ENCODE measurements at regions not wholly inside any gene's neighbourhood (a gene's known extent, or its start where the extent isn't known, plus 50 kb on each side); places are given as distances from the start of the nearest gene placed in this dataset.

DNA sequence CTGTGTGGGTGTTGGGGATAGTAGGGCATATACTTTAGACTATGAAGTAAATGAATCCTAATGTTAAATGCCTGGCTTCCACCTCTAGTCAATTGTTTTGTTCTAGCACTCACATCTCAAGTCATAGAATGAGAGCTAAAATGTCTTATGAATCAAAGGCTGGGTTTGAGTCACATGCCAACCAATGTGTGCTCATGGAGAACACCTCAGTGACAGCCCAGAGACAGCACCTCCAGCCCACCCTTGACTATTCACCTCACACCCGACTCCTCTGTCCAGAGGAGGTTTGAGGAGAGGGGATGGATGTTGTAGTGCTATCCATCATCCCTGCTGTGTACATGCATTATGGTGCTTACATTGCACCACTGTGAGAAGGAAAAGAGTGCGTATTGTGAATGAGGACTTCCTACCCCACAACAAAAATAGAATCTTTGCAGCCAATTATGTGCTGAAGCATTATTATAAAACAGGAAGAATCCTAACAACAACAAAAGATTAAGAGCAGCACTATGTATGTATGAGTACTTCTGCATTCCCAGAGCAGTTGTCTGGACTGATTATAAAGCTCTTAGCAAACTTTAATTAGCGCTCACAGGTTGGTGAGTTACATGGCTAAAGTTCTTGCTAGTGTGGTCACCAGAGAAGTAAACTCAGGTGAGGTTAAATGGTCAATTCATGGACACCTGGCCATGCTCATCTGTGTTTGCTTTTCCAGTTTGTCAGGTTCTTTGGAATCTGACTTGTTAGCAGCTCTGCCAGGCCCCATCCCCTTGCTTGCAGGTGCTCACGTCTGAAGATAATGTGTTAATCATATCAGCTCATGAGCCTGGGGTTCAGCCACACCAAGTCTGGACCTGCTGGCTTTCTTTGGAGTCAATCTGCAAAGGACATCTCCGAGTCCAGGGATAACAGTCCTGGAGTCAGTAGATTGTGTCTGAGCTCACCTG lies 55.3 kb upstream of the NABP1 start:
- H3K9ac ChIP-seq (ENCODE audit: low read length): no peak overlapping the region
- H3K4me1 ChIP-seq (ENCODE audit: control insufficient read depth, insufficient read depth, low read length): no peaks in the 10 kb centered on the region
- no peaks in the 10 kb centered on the region for H3K27me3 ChIP-seq (ENCODE audit: control insufficient read depth, insufficient read depth, low read length)
- no peak overlapping the region for H3K27ac ChIP-seq (ENCODE audit: low read depth, low read length)
- no peak overlapping the region for H3K4me3 ChIP-seq (ENCODE audit: low read length)
- H3K36me3 ChIP-seq (ENCODE audit: control insufficient read depth, insufficient read depth, low read length): no peaks in the 10 kb centered on the region

DNA sequence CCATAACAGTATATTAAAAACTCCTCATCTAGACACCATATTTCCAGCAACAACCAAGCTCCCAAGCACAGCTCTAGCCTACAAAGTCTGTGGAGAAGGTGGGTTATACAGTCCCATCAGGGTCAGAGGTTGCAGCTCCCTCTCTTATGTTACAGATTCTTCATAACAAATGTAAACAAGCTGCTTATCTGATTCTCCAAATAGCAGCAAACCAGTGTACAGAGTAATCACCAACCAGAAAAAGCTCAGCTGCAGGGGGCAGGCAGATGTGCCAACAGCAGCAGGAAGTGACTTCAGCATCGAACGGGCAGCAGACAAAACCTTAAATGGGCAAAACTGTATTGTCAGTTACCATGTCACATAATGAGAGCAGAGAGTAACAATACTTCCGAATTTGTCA lies 52.9 kb upstream of the NABP1 start:
- H3K27ac ChIP-seq (ENCODE audit: low read depth, low read length): no peak overlapping the region
- H3K36me3 ChIP-seq (ENCODE audit: control insufficient read depth, insufficient read depth, low read length): no peaks in the 10 kb centered on the region
- no peak overlapping the region for H3K4me3 ChIP-seq (ENCODE audit: low read length)
- H3K4me1 ChIP-seq (ENCODE audit: control insufficient read depth, insufficient read depth, low read length): no peaks in the 10 kb centered on the region
- no peaks in the 10 kb centered on the region for H3K27me3 ChIP-seq (ENCODE audit: control insufficient read depth, insufficient read depth, low read length)
- H3K9ac ChIP-seq (ENCODE audit: low read length): no peak overlapping the region

DNA sequence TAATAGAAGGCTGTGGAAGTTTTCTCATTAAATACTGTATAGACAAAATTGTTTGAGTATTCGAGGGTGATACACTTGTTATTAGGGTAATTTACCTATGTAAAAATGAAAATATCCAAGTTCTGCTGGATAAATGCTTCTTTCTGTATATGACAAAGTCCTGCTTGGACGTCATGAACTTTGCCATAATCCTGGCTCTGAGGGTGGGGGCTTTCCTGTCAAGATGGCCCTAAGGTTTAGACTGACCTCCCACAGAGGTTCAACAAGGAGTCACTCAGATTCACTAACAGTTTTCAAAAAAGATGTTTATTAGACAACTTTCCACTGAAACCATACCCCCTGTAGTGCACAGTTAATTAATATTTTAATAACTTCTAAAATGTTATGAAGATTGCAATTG lies 52.5 kb upstream of the NABP1 start:
- Histone ChIP-seq H3K9ac (ENCODE audit: low read length) (no peak overlapping the region), H3K4me3 (ENCODE audit: low read length) (no peak overlapping the region), H3K27ac (ENCODE audit: low read depth, low read length) (no peak overlapping the region)

DNA sequence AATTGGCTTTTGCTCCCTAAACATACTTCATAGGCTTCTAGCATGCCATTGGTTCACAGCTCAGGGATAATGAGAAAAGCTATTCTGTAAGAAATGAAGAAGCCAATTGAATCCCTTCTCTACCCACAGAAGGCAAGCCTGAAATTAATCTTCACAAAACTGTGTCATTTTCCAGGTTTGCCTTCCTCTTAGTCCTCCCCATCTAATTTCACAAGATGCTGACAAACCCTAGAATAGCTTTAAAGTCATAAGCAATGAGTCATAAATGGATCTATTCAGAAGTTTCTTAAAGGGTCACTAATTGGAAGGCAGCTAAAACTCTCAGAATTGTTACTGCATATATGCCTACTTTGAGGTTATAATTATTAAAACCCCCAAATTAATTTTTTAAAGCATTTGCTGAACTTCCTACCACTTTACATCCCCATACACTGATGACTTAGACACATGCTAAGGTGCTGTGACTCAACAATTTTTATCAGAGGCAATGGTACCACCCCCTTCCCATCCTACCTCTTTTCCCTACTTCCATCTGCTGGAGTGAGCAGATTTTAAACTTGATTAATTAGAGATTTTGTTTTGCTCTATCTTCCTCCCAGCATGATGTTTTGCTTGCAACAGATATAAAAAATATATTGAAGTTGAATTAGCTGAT lies 51.3 kb upstream of the NABP1 start:
- H3K4me1 ChIP-seq (ENCODE audit: control insufficient read depth, insufficient read depth, low read length): no peaks in the 10 kb centered on the region
- H3K27me3 ChIP-seq (ENCODE audit: control insufficient read depth, insufficient read depth, low read length): no peaks in the 10 kb centered on the region

More for the DNA sequence above, 52.5 kb upstream of the NABP1 start:
- Histone ChIP-seq H3K4me1 (ENCODE audit: control insufficient read depth, insufficient read depth, low read length) (no peaks in the 10 kb centered on the region), H3K36me3 (ENCODE audit: control insufficient read depth, insufficient read depth, low read length) (no peaks in the 10 kb centered on the region), H3K27me3 (ENCODE audit: control insufficient read depth, insufficient read depth, low read length) (no peaks in the 10 kb centered on the region)

DNA sequence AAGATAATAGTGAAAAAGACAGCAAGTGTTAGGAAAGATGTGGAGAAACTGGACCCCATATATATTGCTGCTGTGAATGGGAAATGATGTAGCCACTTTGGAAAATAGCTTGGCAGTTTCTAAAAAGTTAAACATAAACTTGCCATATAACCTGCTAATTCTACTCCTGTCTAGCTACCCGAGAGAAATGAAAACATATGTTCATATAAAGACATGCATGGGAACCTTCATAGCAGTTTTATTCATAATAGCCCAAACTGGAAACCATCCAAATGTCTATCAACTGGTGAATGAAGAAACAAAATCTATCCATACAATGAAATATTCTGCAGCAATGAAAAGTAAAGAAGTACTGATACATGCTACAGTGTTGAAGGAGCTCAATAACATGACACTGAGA lies 50.4 kb upstream of the NABP1 start:
- Histone ChIP-seq H3K27ac (ENCODE audit: low read depth, low read length) (no peak overlapping the region), H3K4me1 (ENCODE audit: control insufficient read depth, insufficient read depth, low read length) (no peaks in the 10 kb centered on the region), H3K4me3 (ENCODE audit: low read length) (no peak overlapping the region), H3K9ac (ENCODE audit: low read length) (no peak overlapping the region), H3K36me3 (ENCODE audit: control insufficient read depth, insufficient read depth, low read length) (no peaks in the 10 kb centered on the region), H3K27me3 (ENCODE audit: control insufficient read depth, insufficient read depth, low read length) (no peaks in the 10 kb centered on the region)

More for the DNA sequence above, 51.3 kb upstream of the NABP1 start:
- Histone ChIP-seq H3K9ac (ENCODE audit: low read length) (no peak overlapping the region), H3K27ac (ENCODE audit: low read depth, low read length) (no peak overlapping the region), H3K4me3 (ENCODE audit: low read length) (no peak overlapping the region), H3K36me3 (ENCODE audit: control insufficient read depth, insufficient read depth, low read length) (no peaks in the 10 kb centered on the region)

Data from rectal smooth muscle tissue (tissue), 1 donor.